Ishikawa (cell line): ENCODE measurements at regions not wholly inside any gene's neighbourhood (a gene's known extent, or its start where the extent isn't known, plus 50 kb on each side); places are given as distances from the start of the nearest gene placed in this dataset.

Experiments used
- CEBPB ChIP-seq: IDR thresholded peaks from 2 replicates; pipeline ENCODE4 v1.6.1; 2012
- EGR1 ChIP-seq: IDR thresholded peaks from 2 replicates; pipeline ENCODE4 v1.6.1; 2012

- TF ChIP-seq EGR1, result no peak
- TF ChIP-seq CEBPB, result no peak
Measured at GRCh38 chr7:84693483-84693882, 493.4 kb downstream of the SEMA3D start.
